ENCODE measurements at regions not wholly inside any gene's neighbourhood (a gene's known extent, or its start where the extent isn't known, plus 50 kb on each side); places are given as distances from the start of the nearest gene placed in this dataset.

- Histone ChIP-seq H2AFZ (ENCODE audit: control insufficient read depth, low read depth, low read length) (no peak overlapping the region), H3K9ac (ENCODE audit: control insufficient read depth, insufficient read depth, low read length) (no peak overlapping the region), H3K4me1 (ENCODE audit: control insufficient read depth, insufficient read depth, low read length) (peaks cover 38% of the 10 kb centered on the region), H3K27me3 (replicated peaks in 1 of 2; ENCODE audit: control insufficient read depth in 2 of 2, insufficient read depth in 2 of 2, low read length in 1 of 2) (no peaks in the 10 kb centered on the region), H4K20me1 (ENCODE audit: control insufficient read depth, insufficient read depth) (no peaks in the 10 kb centered on the region), H3K4me2 (ENCODE audit: control insufficient read depth, insufficient read depth) (no peak overlapping the region), H3K79me2 (ENCODE audit: control insufficient read depth, insufficient read depth, low read length) (no peaks in the 10 kb centered on the region), H3K27ac (ENCODE audit: control insufficient read depth, insufficient read depth) (no peak overlapping the region), H3K9me3 (replicated peaks; ENCODE audit: control insufficient read depth, insufficient read depth, low read length) (no peaks in the 10 kb centered on the region; the same call in 2 of the 3 replicates), H3K4me3 (no peak overlapping the region), H3K36me3 (ENCODE audit: control insufficient read depth in 2 of 2, insufficient read depth in 2 of 2, low read length in 1 of 2) (no peaks in the 10 kb centered on the region)
- TF ChIP-seq BCL11A (IDR thresholded peaks at IDR 0.05; ENCODE audit: low read depth, low read length) (0 out of 2 replicates have a peak, but pooled peaks have one; percentile 26), HCFC1 (IDR thresholded peaks at IDR 0.05; ENCODE audit: low read length) (no peak), IRF4 (IDR thresholded peaks at IDR 0.05; ENCODE audit: low read depth, low read length) (0 out of 2 replicates have a peak, but pooled peaks have one; percentile 29), NBN (IDR thresholded peaks at IDR 0.05) (no peak), MEF2B (IDR thresholded peaks at IDR 0.05; ENCODE audit: partially characterized antibody, poor library complexity, severe bottlenecking) (no peak), RUNX3 (IDR thresholded peaks at IDR 0.05; ENCODE audit: low read length) (peak; percentile 32; the same call in 1 of the 2 replicates), IKZF1 (conservative IDR thresholded peaks at IDR 0.05) (0 out of 2 replicates have a peak, but pooled peaks have one; percentile 11), JUNB (IDR thresholded peaks at IDR 0.05) (peak; percentile 68), CREB1 (IDR thresholded peaks at IDR 0.05; ENCODE audit: low read depth) (no peak), RB1 (IDR thresholded peaks at IDR 0.05; ENCODE audit: borderline replicate concordance) (no peak), EED (IDR thresholded peaks at IDR 0.05; ENCODE audit: low read depth) (0 out of 2 replicates have a peak, but pooled peaks have one; percentile 27)
- FAIRE-seq, result no peak
- ChIA-PET CTCF (interaction anchor here (1.0 to 1.5 kb wide), 2 partner anchors 17 to 259 kb away, joined by 3 read pairs; no protein-coding TSS in a partner anchor), RAD21 (ENCODE audit: unreplicated experiment) (interaction anchor here (0.6 to 2.1 kb wide), 3 partner anchors 102 to 531 kb away, joined by 3 to 6 read pairs (median 4); no protein-coding TSS in a partner anchor), SMC1A (ENCODE audit: uncharacterized antibody, unreplicated experiment) (interaction anchor here (1.1 to 5.1 kb wide), 4 partner anchors 37 to 224 kb away, joined by 3 to 24 read pairs (median 4); no protein-coding TSS in a partner anchor), POLR2A (no interaction called here)
- ATAC-seq, result no peak
- in situ Hi-C loops (cut with MboI) (no loop called here), intact Hi-C loops (cut with micrococcal nuclease; ENCODE audit: unreplicated experiment) (loop anchor here (5.0 kb wide), 1 partner anchor 102 kb away; no protein-coding TSS in a partner anchor)
- no TSS peak for BruUV-seq (replicated peaks)
- WGBS (ENCODE audit: insufficient coverage, insufficient replicate concordance, low lambda C conversion rate, missing lambda C conversion rate), result 94% methylated on average over 1 of the region's 1 CpG
- DNase-seq (ENCODE audit: low read depth, low spot score), result no peak
These were observed 89.2 kb upstream of the E2F8 start for GRCh38 chr11:19329970-19330369.

Measured in GM12878 (cell line).